HG02970 (cell line): ENCODE measurements at regions not wholly inside any gene's neighbourhood (a gene's known extent, or its start where the extent isn't known, plus 50 kb on each side); places are given as distances from the start of the nearest gene placed in this dataset.
"Not testable (repeated sequence)": the region's sequence is repeated elsewhere in the genome, so short reads cannot be mapped to it uniquely, and the experiment has no call there.

Experiments used
- ATAC-seq: cut with Tn5 transposase; IDR thresholded peaks from one replicate; pipeline ENCODE4 v1.9.1; 2021; ENCODE audit warnings: mild to moderate bottlenecking, moderate library complexity, moderate number of reproducible peaks; ENCODE audit not compliant: unreplicated experiment, low FRiP score

- ATAC-seq, result not testable (repeated sequence)
Measured at GRCh38 chr1:199254040-199254439, 615.2 kb downstream of the PTPRC start.

- no peak for ATAC-seq
Measured at GRCh38 chr1:199261328-199261727, 622.5 kb downstream of the PTPRC start.

DNA sequence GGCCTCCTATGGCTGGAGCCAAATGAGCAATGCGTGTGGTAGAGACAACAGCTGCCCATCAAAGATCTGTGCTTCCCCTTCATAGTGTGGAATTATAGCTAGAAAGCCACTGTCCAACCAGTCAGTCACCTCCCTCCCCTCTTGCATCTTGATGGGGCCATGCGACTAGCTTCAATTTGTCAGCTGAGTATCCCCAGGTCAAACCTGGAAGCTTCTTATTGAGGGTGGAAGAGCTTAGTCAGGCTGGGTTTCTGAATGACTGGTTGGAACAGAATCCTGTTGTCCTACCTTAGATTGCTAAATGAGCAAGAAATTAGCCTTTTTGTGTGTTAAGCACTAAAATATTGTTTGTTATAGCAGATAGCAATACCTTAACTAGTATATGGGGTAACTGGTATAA is 625.4 kb downstream of the PTPRC start:
- no peak for ATAC-seq

DNA sequence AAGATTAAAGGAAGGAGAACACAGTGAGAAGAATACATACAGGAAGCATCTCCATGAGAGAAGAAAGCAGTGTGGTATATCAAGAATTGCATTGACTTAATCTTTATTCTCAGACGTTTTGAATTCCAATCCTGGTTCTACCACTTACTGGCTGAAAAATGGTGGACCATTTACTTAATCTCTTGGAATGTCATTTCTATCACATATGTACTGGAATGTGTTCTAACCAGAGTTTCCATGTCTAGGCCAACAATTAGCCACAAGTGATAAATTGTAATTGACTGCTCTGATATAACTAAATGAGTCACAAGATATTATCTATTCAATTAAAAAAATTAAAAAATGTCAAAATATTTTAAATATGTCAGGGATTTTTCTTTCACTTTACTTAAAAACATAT is 626.1 kb downstream of the PTPRC start:
- ATAC-seq, result no peak

DNA sequence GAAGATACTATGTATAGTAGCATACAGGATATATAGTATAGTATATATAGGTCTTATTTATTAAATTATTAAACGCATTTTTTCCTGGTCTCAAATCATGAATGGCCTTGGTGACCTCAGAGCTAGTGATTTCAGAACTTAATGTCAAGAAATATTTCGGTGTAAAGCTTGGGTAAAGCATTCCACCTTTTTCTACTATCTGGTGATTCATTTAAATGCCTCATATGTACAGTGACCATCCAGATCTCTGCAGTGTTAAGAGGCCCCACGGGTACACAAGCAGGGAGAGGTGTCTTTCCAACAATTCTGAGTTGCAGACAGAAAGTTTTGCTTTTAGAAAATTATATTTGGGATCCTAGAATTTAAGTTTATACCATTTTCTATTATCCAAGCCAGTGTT is 626.5 kb downstream of the PTPRC start:
- ATAC-seq, result no peak

- no peak for ATAC-seq
Measured at GRCh38 chr1:199269241-199269640, 630.4 kb downstream of the PTPRC start.

GRCh38 chr1:199272139-199272544 is 633.3 kb downstream of the PTPRC start:
- ATAC-seq, result no peak

DNA sequence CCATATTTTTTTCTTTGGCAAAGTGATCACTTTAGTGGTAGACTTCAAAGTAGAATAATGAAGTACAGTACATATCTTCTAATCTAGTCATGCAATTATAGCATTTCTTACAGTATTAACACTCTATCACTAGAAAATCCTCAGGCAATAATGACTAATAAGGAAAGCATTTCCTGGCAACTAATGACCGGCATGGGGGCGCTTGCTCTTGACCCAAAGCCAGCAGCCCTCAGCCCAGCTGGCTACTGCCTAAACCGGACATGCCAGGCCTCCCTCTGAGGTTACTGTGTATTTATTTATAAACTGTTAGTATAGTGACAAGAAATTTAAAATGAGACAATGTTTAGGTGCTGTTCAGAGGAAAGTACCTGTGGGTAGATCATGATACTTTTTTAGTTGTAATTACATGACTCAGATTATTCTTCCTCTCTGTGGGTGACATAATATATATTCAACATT is 633.8 kb downstream of the PTPRC start:
- ATAC-seq, result no peak

DNA sequence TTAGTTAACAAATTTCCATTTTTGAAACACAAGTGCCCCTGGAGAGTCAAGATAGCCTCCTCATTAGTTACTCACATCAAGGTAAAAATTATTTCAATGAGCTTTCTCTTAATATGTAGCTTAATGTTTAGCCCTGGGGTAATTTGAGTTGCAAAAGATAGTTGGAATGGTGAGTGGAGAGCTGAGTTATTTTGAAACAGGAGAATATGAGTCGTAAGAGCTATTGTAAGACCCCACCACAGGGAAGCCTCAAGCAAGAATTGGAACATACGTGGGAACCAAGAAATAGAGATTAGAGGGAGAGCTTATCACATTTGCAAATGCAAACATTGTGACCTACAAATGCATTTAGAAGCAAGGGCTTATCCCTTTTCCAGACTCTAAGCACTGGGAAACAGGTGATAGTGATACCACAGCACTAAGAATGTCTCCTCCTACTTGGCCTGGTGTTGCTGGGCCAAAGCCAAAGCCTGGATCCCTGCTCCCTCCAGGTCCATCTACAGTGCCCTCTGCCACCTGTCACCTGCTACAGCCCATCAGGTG is 635.1 kb downstream of the PTPRC start:
- ATAC-seq, result no peak

GRCh38 chr1:199279067-199279466 is 640.2 kb downstream of the PTPRC start:
- ATAC-seq, result no peak

GRCh38 chr1:199279872-199280645 is 641.2 kb downstream of the PTPRC start:
- no peak for ATAC-seq

DNA sequence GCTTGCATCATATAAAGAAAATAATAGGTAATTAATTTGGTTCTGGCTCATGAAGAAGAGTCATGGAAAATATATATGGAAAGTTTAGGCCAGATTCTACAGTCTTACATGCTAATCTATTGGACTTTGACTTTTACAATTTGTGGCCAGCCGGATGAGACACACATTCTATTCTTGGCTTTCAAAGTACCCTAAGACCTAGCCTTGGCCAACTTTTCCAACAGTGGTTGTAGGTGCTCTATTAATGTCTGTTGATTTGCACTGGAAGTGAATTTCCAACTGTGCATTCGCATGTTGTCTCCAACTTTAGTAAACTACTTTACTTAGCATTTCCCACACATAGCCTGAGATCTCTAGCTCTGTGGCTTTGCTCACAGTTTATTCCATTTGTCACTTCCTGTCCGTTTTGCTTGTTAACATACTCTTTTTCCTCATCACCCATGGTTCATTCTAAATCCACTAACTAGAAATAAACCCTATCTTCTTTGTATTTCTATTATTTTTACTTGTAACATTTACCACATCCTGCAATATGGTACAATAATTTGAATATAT is 644.0 kb downstream of the PTPRC start:
- ATAC-seq, result no peak

DNA sequence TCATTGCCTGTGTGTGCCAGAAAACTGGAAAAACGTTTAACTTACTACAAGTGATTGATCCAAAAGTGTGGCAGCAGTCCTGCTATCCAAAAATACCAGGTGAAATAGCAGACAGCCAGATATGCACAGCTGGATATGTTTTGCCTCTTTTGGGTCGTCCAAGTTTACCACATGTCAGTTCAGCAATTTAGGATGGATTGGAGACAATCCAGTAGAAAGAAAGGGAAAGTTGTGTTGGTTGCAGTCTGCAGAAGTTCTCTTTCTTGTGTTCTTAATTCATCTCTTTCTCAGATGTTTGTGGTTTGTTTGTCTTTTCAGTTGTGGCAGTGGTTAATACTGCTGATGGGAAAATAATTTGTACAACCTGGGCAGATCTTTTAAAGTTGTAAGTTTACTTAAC is 645.0 kb downstream of the PTPRC start:
- no peak for ATAC-seq

GRCh38 chr1:199287206-199287605 is 648.4 kb downstream of the PTPRC start:
- ATAC-seq, result no peak

DNA sequence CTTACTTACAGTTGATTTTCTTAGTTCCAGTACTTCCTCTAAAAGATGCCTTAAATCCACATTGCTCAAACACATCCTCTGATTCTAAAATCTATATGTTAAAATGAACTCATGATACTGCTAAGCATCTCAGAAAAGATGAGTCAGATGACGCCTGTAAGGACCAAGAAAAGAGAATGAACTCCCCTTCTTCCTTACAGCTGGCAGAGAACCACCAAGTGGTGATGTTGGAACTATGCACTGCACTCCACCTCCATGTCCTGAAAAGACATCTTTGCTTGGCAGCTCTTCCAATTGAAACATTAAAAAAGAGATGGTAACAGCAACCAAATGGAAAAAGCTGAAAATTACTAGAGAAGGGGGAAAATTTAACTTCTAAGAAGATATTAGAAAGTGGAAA is 648.8 kb downstream of the PTPRC start:
- ATAC-seq, result no peak

DNA sequence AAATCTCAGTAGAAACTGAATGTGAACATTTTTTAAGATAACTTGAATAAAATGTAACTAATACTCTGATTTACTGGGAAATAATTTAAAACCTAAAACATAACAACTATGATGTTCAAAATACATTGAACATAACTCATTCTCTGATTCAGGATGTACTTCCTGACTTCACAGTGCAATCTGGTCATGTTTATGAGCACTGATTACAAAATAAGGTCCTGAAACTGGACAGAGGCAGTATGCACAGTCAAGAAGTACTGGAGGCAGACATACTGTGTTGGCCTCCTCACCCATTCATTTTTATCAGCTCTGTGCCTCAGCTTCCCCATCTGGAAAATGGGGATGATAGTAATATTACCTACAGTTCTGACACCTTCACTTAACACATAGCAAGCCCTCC is 651.3 kb downstream of the PTPRC start:
- no peak for ATAC-seq

- no peak for ATAC-seq
Measured at GRCh38 chr1:199291022-199291740, 652.3 kb downstream of the PTPRC start.

GRCh38 chr1:199292896-199293295 is 654.1 kb downstream of the PTPRC start:
- ATAC-seq, result no peak

DNA sequence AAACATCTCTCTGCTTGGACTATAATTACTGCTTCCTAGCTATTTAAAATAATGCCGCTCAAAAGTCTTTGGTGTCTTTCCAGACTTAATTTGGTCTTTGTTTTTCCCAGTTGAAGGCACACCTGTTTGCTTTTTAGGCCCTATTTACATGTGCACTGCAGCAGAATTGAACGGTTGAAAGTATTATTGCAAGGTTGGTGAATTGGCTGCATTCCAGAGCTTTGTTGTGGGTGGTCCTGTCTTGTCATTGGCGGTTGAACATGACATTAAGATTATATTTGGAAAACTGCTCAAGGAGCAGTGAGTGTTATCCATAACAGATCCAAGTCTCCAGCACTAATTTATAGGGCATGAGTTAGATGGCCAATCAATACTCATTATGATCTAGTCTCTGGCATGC is 656.3 kb downstream of the PTPRC start:
- ATAC-seq, result no peak

DNA sequence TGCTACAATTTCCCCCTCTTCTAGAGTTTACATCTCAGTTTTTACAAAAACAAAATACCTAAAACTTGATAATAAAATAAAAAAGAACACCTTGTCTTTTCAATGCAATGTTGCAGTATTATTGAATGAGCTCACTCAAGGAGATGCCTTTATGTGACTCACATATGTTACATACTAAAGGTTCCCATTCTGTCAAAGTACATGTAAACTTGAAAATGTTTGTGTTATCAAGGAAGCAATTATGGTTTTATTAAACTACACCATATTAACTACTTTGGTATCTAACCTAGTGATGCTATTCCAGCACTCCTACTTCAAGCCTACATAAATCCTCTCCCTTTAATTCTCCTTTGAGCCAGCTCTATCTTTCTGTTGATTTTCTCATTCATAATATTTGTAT is 658.3 kb downstream of the PTPRC start:
- ATAC-seq, result no peak

DNA sequence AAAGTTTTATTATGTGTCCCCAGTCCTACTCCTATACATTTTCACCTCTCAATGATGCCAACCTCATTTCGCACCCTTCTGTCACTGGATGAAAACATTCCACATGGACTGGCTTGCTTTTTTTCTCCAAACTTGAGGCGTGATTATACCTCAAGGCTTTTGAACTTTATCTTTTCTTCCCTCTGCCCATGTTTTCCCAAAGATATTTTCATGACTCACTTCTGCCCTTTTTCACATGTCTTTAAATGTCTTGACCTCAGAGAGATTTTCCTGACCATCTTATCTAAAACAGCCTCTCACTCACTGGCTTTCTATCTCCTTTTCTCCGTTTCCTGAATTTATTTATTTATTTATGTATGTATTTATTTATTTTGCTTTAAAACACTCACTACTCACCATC is 659.0 kb downstream of the PTPRC start:
- no peak for ATAC-seq
